Stimulated activated CD8-positive, alpha-beta memory T cell treated with anti-CD3 and anti-CD28 coated beads, Interleukin-12 subunit alpha, Interleukin-12 subunit beta, amount 100 ng/mL, for 24 hours (primary cell): ENCODE measurements at regions not wholly inside any gene's neighbourhood (a gene's known extent, or its start where the extent isn't known, plus 50 kb on each side); places are given as distances from the start of the nearest gene placed in this dataset.
A peak's percentile ranks its signal among the peaks of the same experiment; 100 is the strongest.
"Not testable (repeated sequence)": the region's sequence is repeated elsewhere in the genome, so short reads cannot be mapped to it uniquely, and the experiment has no call there.

Experiments used
- DNase-seq: peaks from one replicate; pipeline ENCODE4 v3.0.0-alpha.2; 2020; ENCODE audit errors: extremely low read depth

DNA sequence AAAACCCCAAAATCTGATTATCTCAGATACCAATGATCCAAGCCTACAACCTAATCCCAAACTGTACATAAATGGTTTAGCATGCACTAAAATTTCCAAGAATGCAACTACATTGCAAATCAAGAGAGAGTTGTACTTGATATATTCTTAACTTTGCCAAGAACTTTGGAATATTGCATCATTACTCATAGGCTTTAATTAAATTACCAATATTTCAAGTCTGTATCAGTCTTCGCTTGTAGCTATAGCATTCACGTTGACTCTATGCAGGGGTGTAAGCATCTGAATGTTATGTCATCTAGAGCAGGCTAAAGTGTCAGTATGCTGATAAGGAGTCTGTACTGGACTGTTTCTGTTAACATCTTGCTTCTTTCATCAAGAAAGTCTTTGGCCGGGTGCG is 56.3 kb downstream of the FOXI3 start:
- no peak for DNase-seq

DNA sequence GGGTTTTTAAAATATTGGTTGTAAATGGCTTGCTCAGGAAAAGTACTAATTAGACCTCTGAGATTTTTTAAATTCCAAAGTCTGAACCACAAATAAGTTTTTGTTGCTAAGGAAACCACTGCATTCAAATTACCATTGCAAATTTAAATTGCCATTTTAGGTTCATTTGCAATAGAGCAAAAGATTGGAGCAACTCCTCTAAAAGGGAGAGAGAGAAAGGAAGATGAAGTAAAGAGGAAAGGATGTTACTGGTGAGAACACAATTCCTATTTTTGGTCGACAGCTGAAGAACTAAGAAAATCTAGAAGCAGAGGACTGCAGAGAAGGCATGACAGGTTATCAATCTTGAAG is 74.9 kb downstream of the FOXI3 start:
- DNase-seq = no peak

DNA sequence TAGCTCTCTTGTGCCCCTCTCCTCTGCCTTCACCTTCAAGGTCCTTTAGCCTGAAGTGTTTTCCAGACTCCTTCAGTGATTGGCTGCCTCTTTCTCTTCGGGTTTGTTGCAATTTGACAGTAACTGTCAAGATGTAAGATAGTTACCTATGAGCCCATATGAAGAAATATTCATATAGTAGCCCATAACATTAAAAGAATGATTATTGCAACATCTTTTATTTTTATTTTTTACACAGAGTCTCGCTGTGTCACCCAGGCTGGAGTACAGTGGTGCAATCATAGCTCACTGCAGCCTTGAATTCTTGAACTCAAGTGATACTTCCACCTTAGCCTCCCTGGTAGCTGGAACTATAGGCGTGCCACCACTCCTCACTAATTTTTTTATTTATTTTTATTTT is 80.5 kb downstream of the FOXI3 start:
- DNase-seq = no peak

DNA sequence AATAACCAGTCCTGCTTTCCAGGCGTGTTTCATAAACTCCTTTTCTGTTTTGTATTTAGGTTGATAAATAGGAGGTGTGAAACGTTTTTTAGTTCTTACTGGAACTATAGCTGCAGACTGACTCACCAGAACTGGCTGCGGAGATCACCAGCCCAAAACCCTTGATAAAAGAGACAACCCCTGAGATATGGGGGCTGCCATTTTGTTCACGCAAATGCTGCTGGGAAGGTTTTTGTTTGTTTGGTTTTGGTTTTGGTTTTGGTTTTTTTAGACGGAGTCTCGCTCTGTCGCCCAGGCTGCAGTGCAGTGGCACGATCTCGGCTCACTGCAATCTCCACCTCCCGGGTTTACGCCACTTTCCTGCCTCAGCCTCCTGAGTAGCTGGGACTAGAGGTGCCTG is 87.1 kb downstream of the FOXI3 start:
- not testable (repeated sequence) for DNase-seq

DNA sequence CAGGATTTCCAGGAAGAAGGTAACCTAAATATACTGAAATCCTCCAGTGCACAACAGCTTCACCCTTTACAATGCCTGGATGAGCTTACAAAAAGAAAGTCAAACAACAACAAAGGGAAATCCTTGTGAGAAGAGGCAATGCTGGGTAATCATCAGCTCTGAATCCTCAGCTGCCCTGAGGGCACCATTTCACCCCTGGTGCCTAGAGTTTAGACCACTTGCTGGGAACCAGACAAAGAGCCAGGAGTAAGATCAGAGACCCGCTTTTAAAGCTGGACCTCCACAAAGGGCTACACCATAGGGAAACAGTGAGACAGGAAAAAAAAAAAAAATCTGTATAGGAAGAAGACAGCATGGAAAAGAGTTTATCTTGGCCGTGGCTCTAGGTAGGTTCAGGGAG is 97.0 kb downstream of the FOXI3 start:
- no peak for DNase-seq

DNA sequence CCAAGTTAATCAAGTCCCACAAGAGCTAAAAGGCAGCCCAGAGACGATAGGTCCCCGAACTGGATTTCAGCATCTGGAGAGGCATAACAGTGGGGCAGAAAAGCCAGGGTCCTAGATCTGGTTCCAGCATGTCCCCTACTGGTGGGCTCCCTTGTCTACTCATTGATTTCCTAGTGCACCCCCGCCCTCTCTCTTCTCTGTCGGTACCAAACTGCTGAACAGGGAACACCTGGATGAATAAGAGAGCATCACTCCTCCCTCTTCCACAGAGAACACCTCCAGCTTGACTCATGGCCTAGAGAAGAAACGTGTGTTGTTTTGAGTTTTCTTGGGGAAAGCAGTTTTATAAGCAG is 101.3 kb downstream of the FOXI3 start:
- no peak for DNase-seq

DNA sequence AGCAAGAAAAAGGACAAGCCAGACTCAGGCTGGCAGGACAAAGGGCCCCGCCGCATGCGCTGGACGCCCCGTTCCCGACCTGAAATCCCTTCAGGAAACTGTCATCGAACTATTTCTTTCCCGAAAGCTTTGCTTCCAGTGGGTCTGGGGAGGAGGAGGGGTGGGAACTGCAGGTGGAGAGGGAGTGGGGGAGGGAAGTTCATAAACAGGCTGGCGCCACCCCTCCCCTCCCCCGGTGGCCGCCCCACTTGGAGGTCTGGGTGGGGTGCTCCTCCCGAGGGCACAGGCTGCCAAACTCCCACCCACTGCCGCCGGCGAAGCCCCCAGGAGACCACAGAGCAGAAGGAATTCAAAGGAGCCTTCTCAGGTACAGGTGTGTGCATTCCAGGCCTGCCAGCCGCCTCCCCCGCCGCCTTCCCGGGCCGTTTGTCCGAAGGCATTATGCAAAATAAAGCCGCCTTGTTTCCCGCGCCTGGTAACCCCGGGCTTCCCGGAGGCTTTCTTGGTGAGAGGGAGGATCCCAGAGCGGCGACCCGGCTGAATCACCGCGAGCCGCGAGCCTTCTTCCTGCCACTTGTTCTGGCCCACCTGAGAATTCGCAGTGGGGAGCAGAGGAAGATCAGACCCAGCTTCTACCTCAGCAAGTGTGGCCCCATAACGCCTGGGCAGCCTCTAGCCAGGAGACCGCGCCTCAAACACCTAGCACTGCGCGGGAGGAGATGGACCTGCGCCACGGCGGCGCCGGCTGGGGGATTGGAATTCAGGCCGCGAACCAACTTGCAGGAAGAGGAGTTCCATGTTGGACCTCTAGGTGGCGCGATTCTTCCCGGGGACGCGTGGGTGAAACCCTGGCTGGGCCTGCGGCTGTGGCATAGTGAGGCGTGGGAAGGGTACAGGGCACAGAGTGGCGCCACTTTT is 101.9 kb downstream of the FOXI3 start:
- peak; percentile 11 for DNase-seq

DNA sequence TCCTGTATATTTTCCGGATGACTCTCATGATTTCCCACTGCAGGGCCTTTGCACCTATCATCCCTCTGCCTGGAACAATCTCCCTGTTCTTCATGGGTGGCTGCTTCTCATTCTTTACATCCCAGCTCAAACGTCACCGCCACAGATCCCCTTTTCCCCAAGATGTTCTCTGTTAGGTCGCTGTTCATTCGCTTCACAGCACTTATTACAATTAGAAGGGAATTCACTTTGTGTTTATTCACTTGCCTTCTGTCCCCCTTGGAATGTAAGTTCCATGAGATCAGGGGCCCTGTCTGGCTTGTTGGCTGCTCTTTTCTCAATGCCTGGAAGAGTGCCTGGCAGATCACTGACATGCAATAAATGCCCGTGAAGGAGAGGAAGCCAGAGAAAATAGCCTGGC is 106.7 kb downstream of the FOXI3 start:
- no peak for DNase-seq

DNA sequence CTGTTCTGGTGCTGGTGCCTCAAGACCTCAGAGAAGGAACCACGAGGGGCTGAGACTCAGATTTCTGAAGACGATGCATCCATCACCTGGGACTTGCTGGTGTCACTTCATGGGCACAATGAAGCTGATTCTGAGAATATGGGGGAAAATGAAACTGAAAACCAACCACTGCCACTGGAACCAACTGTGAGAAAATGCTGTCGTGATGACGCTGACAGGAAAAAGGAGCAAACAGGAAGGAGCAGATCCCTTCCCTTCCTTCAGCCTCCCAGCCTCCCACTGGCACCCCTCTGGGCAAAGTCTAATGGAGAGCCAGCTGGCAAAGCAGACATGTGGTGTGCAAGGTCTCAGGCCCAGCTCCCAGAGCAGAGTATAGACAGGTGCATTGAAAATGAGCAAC is 109.7 kb downstream of the FOXI3 start:
- no peak for DNase-seq

DNA sequence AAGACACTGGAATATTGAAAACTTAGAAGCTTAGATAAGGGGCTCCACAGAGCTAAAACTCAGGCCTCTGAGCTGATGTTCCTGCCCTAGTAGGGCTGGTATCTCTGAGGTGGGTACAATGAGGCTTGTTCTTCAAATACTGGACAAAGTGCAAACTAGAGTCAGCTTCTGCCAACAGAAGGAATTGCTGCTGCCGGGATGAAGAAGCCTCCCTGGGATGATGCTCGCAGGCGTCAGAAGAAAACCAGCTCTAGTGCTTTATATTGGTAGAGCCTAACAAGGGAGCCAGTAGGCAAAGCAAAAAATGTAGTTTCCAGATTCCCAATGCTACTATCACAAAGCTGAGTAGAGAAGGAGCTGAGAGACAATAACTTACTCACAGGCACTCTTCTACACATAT is 118.1 kb downstream of the FOXI3 start:
- no peak for DNase-seq

DNA sequence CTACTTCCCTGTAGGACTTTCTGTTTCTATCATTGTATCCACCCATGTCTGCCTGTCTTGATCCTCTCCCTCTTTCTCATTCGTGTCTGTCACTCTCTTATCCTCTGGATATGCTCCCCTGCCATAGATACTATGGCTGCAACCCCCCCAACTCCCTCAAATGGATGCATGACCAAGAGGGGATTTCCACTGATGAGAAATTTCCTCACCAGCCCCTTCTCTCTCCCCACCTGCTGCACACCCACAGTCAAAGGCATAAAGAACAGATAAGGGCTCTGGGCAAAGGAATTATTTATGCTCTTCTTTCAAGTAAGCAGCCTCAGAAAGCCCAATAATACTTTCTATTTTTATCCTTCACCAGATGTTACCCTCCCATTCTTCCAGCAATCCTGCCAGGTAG is 121.3 kb downstream of the FOXI3 start:
- no peak for DNase-seq

DNA sequence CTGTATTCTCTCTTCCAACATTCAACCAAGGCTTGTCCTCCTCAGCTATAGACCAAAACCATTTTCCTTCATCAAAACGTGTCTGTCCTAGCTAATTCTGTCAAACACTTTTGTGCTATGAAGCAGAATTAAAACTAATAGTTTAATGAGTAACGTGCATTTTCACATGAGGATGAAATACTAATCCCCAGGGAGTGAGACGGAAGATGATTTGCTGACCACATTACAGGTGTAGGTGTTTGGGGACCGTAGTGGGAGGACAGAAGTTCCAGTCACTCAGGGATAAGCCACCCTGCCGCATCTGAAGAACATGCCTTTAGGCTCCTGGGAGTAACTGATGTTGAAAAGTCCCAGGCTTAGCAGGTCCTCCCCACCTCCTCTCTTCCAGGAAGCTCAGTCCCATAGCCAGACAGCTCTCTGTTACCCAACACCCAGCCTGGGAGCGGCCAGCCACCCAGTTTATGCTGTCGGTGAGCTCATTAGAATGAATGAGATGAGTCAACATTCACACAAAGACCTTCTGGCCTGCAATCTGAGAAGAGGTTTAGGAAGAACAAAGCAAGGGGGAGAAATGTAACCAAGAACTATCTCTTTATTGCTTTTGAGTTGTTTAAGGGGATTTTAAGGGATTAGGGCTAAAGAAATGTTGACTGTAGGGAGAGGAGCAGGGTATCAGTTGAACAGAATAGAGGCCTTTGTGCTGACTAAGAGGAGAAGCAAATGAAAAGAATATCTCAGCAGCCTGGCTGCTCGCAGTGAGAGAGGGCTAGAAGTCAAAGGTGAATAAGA is 122.5 kb downstream of the FOXI3 start:
- DNase-seq = no peak

DNA sequence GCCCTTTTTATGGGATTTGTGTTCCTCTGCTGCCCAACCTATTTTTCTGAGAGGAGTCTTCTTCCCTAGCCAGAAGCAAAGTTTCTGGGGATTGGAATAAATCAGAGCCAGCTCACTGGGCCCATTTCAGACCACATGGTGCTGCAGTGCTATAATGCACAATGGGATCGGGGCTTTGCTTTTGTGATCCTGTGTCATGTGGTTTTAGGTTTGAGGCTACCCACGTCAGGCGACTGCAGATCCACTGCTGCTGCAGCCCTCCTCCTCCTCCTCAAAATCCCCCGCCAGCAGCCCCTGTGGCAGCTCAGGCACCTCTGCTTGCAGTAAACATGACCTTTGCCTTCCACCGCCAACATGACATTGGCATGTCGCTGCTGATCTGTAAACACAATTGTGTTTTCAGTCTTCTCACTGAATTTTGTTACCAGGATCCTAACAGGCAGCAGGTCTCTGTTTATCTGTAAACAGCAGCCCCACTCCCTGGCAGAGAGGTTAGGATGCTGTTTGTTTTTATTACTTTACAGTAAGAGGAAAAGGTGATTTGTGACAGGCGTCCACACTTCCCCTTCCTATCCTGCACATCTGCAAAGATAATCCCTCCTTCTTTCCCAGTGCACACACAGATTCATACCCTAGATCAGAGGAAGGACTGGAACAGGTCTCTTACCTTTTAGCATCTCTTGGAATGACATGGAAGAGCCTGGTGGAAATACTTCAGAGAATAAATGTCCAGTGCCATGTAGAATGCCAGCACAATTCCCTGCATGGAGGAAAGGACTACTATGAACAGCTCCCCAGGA is 130.8 kb downstream of the FOXI3 start:
- no peak for DNase-seq

DNA sequence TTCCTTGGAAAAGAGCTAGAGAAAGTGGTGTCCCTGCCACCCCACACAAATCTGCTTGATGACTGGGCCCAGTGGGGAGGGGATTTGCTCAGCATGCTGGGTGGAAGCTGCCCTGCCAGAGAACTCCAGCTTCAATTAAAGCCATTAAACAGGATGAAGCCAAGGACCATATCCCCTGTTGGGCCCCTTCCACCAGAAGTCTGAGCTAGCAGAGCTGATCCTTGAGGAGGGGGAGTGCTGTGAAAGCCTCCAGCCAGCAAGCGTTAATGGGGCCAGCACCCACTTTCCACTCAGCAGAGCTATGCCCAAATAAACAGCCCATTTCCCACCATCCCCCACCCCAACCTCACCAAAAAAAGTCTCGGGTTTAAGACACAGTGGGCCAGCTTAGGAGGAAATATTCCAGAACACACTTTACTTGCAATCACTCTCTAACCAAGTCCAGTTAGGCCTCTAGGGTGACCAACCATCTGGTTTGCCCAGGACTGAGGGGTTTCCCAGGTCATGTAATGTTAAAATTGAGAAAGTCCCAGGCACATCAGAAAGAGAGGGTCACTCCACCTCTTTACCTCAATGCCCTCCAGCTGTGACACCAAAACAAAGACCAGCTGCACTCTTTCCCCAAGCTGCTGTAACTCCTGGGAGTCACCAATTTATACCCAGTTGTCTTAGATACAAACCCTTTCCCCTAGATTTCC is 132.3 kb downstream of the FOXI3 start:
- no peak for DNase-seq

DNA sequence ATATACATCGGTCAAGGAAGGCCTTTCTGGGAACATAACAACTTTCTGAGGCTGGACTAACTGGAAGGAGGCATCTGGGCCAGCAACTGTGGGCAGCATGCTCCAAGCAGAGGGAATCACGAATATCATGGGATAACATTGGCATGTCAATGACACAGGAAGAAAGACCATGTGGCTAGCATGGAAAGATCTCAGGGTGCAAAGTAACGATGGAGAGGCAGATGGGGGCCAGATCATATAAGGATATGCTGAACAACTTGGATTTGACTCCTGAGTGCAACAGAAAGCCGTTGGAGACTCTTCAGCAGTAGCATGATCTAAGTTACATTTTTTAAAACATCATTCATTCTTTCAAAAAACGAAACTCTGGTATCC is 133.6 kb downstream of the FOXI3 start:
- no peak for DNase-seq

DNA sequence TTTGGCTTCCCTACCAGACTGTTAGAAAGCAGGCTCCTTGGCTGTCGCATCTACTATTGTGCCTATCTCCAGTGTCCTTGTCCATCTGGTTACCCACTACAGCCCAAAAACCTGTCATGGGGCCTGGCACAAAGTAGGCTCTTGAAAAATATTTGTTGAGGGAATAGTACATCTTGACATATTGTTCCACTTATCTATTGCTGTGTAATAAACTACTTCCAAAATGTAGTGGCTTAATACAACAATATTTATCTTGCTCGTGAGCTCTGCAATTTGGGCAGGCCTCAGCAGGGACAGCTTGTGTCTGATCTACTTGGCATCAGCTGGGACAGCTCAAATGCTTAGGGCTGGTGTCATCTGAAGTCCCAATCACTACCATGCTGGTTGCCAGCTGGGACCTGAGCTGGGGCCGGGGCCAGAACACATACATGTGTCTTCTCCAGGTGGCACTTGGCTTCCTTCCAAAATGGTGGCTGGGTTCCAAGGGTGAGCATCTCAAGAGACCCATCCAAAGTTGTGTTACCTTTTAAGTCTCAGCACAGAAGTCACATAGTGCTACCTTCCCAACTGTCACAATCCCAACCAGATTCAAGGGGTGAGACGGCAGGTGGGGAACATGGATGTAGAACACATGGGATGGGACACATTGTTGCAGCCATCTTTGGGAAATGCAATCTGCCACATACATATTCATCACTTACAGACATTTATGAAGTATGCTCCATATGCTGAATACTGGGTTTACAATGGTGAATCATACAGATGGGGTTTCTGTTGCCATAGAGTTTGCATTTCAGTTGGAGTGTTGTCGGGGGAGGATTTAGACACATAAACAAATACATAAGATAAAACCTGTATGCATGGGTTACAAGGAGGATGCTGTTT is 134.2 kb downstream of the FOXI3 start:
- DNase-seq = no peak

DNA sequence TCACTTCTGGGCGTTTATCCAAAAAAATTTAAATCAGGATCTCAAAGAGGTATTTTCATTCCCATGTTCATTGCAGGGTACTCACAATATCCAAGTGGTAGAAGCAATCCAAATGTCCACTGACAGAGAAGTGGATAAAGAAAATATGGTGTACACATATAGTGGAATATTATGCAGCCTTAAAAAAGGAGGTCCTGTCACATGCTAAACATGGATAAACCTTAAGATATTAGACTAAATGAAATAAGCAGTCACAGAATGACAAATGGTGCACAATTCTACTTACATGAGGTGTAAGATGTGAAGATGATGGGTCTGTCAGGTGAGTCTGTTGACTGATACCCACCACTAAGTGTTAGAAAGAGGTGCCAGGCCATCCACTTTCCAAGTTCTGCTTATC is 140.6 kb downstream of the THNSL2 start:
- no peak for DNase-seq

DNA sequence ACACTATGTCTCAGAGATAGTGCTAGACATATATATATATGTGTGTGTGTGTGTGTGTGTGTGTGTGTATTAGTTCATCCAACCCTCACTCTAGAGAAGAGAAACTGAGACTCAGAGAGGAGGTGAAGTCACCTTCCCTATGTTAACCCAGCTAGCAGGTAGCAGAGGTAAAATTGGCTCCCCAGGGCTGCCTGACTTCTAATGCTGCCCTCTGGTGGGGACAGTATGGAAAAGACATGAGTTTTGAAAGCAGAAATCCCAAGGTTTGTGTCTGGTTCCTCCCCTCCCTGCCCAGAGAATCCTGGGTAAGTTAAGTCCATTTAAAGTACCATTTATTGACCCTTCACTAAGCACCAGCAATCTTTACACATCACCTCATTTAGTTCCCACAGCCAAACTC is 137.7 kb downstream of the THNSL2 start:
- no peak for DNase-seq

DNA sequence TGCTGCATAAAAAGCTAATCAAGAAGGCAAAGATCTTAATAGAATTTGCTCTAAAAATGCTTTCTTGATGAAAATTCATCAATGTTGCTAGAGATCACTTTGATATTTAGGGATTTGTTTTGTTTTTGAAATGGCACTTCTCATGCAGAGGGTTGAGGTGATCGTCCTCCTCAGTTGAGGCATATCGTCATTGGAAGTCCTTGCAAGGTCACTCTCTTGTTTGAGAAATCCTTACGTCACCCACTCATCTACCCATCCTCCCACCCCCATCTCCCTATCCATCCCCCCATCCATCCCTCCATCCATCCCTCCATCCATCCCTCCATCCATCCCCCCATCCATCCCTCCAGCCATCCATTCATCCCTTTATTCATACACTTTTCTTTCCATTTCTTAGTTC is 133.7 kb downstream of the THNSL2 start:
- DNase-seq = no peak

DNA sequence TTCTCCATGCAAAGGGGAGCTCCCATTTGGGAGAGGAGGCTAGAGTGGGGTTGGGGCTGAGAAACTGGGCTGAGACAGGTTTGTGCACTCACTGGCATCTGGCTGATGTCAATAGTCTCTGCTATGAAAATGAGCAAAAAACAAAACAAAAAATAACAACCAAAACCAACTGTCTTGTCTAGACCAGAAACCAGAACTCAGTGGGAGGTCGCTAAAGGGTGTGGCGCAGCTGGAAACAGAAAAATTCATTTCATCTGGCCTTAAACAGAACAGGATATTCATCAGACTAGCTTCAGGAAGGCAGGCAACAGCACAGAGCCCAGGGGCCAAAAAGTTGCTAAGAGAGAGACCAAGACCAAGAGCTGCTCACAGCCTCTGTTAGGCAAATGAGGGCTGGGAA is 126.1 kb downstream of the THNSL2 start:
- DNase-seq = no peak
